HFFc6 (cell line): ENCODE measurements at regions not wholly inside any gene's neighbourhood (a gene's known extent, or its start where the extent isn't known, plus 50 kb on each side); places are given as distances from the start of the nearest gene placed in this dataset.

ENCODE experiments used
- DNase-seq: peaks from one replicate; pipeline ENCODE4 v3.0.0-alpha.2; 2018
- H3K27ac Mint-ChIP-seq: 2 replicates; pipeline ENCODE4 v1.8.0; 2020; ENCODE audit warnings: mild to moderate bottlenecking, mixed read lengths
- H3K27me3 Mint-ChIP-seq: 2 replicates; pipeline ENCODE4 v1.8.0; 2021; ENCODE audit warnings: mild to moderate bottlenecking, moderate library complexity, mixed read lengths; ENCODE audit not compliant: insufficient read depth
- H3K36me3 Mint-ChIP-seq: 2 replicates; pipeline ENCODE4 v1.8.0; 2021; ENCODE audit warnings: low read depth, mixed read lengths
- H3K4me1 Mint-ChIP-seq: 2 replicates; pipeline ENCODE4 v1.8.0; 2020; ENCODE audit warnings: low read depth, mixed read lengths
- H3K4me3 Mint-ChIP-seq: 2 replicates; pipeline ENCODE4 v1.8.0; 2020; ENCODE audit warnings: mild to moderate bottlenecking, moderate library complexity, mixed read lengths
- H3K9me3 Mint-ChIP-seq: 2 replicates; pipeline ENCODE4 v1.8.0; 2020; ENCODE audit warnings: mild to moderate bottlenecking, mixed read lengths
- CTCF ChIP-seq: fragments of 200-600 bp; sonication (generic); IDR thresholded peaks from 2 replicates; pipeline ENCODE4 v1.5.0; 2021; ENCODE audit warnings: antibody characterized with exemption, mild to moderate bottlenecking

GRCh38 chr2:104432401-104432800, 421.5 kb upstream of the POU3F3 start:
- H3K27ac Mint-ChIP-seq, result no peak overlapping the region
- no peaks in the 10 kb centered on the region for H3K36me3 Mint-ChIP-seq
- H3K9me3 Mint-ChIP-seq, result peaks cover 39% of the 10 kb centered on the region
- H3K4me3 Mint-ChIP-seq, result no peak overlapping the region
- DNase-seq, result no peak
- H3K27me3 Mint-ChIP-seq, result no peaks in the 10 kb centered on the region
- no peaks in the 10 kb centered on the region for H3K4me1 Mint-ChIP-seq
- TF ChIP-seq CTCF, result no peak

- Mint-ChIP-seq H3K9me3 (peaks cover 39% of the 10 kb centered on the region), H3K36me3 (no peaks in the 10 kb centered on the region), H3K4me1 (no peaks in the 10 kb centered on the region), H3K27ac (no peak overlapping the region), H3K27me3 (no peaks in the 10 kb centered on the region), H3K4me3 (no peak overlapping the region)
- TF ChIP-seq CTCF, result no peak
- no peak for DNase-seq
Measured at GRCh38 chr2:104432991-104433390, 420.9 kb upstream of the POU3F3 start.

GRCh38 chr2:104433657-104434056, 420.3 kb upstream of the POU3F3 start:
- peaks cover 38% of the 10 kb centered on the region for H3K9me3 Mint-ChIP-seq
- no peak overlapping the region for H3K4me3 Mint-ChIP-seq
- no peaks in the 10 kb centered on the region for H3K36me3 Mint-ChIP-seq
- H3K27ac Mint-ChIP-seq, result no peak overlapping the region
- no peaks in the 10 kb centered on the region for H3K4me1 Mint-ChIP-seq
- H3K27me3 Mint-ChIP-seq, result no peaks in the 10 kb centered on the region
- DNase-seq, result no peak
- TF ChIP-seq CTCF, result no peak

GRCh38 chr2:104434318-104434792, 419.6 kb upstream of the POU3F3 start:
- Mint-ChIP-seq H3K9me3 (peaks cover 42% of the 10 kb centered on the region), H3K4me1 (no peaks in the 10 kb centered on the region), H3K27ac (no peak overlapping the region), H3K27me3 (no peaks in the 10 kb centered on the region), H3K36me3 (no peaks in the 10 kb centered on the region), H3K4me3 (no peak overlapping the region)
- DNase-seq, result no peak
- no peak for TF ChIP-seq CTCF

- Mint-ChIP-seq H3K4me3 (no peak overlapping the region), H3K36me3 (no peaks in the 10 kb centered on the region), H3K27me3 (no peaks in the 10 kb centered on the region), H3K27ac (no peak overlapping the region), H3K4me1 (no peaks in the 10 kb centered on the region), H3K9me3 (peaks cover 49% of the 10 kb centered on the region)
- TF ChIP-seq CTCF, result no peak
- DNase-seq, result no peak
Measured at GRCh38 chr2:104434966-104435365, 418.9 kb upstream of the POU3F3 start.

- Mint-ChIP-seq H3K9me3 (peaks cover 55% of the 10 kb centered on the region), H3K36me3 (no peaks in the 10 kb centered on the region), H3K4me3 (no peak overlapping the region), H3K27me3 (no peaks in the 10 kb centered on the region), H3K4me1 (no peaks in the 10 kb centered on the region), H3K27ac (no peak overlapping the region)
- no peak for TF ChIP-seq CTCF
- no peak for DNase-seq
Measured at GRCh38 chr2:104438481-104438880, 415.4 kb upstream of the POU3F3 start.
